ENCODE measurements at regions not wholly inside any gene's neighbourhood (a gene's known extent, or its start where the extent isn't known, plus 50 kb on each side); places are given as distances from the start of the nearest gene placed in this dataset.
A peak's percentile ranks its signal among the peaks of the same experiment; 100 is the strongest.

- no peak for DNase-seq
- no peak for FAIRE-seq
- Histone ChIP-seq H3K36me3 (ENCODE audit: control insufficient read depth in 3 of 3, insufficient read depth in 2 of 3, low read depth in 1 of 3, low read length in 3 of 3) (no peaks in the 10 kb centered on the region), H3K4me3 (ENCODE audit: low read depth in 1 of 3, low read length in 3 of 3) (no peak overlapping the region), H3K27ac (ENCODE audit: low read depth in 1 of 3, low read length in 2 of 3) (no peak overlapping the region), H3K4me1 (ENCODE audit: control insufficient read depth in 3 of 3, insufficient read depth in 2 of 3, low read depth in 1 of 3, low read length in 2 of 3) (no peaks in the 10 kb centered on the region), H3K27me3 (ENCODE audit: control insufficient read depth in 3 of 3, insufficient read depth in 3 of 3, low read length in 3 of 3) (no peaks in the 10 kb centered on the region), H3K9me3 (ENCODE audit: control insufficient read depth in 2 of 2, insufficient read depth in 1 of 2, low read depth in 1 of 2, low read length in 1 of 2) (no peaks in the 10 kb centered on the region)
- 94 to 96% (median 95%) methylated on average over 17 of the region's 17 CpGs for WGBS, 3 donors
Observed at GRCh38 chr14:96931751-96932150, 134.6 kb downstream of the VRK1 start.

DNA sequence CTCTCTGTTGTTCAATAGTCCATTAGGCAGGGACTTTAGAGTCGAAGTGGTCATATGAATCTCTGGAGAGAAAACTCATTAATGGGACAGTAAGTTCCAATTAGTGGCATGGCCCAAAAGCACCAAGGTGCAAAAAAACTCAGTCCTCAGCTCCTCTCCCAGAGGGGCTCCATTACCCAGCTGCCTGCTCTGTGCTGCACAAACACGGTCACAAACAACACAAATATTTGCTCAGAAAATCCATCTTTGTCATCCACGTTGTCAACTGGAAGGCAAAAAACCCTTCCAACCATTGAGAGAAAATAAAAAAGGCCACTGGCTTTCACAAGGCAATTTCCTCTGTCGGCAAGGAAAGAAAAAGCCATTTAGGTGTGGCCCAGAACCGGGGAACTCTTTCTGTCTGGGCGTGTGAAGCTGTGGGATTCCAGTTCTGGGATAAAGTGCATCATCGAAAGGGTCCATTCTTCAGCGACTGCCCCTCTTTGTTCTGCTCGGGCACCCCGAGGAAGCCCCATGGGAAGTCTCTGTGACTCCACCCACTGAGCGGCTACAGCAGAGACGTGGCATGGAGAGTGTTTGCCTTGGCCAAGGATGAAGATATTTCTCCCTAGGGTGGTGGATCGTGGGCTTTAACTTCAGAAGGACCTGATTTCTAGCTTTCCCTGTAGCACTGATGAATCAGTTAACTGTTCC lies 137.6 kb downstream of the VRK1 start:
- FAIRE-seq (no peak), DNase-seq (no peak)
- Histone ChIP-seq H3K27ac (ENCODE audit: low read depth in 1 of 3, low read length in 2 of 3) (no peak overlapping the region), H3K27me3 (ENCODE audit: control insufficient read depth in 3 of 3, insufficient read depth in 3 of 3, low read length in 3 of 3) (no peaks in the 10 kb centered on the region), H3K9me3 (ENCODE audit: control insufficient read depth in 2 of 2, insufficient read depth in 1 of 2, low read depth in 1 of 2, low read length in 1 of 2) (no peaks in the 10 kb centered on the region), H3K4me3 (ENCODE audit: low read depth in 1 of 3, low read length in 3 of 3) (no peak overlapping the region), H3K36me3 (ENCODE audit: control insufficient read depth in 3 of 3, insufficient read depth in 2 of 3, low read depth in 1 of 3, low read length in 3 of 3) (no peaks in the 10 kb centered on the region), H3K4me1 (ENCODE audit: control insufficient read depth in 3 of 3, insufficient read depth in 2 of 3, low read depth in 1 of 3, low read length in 2 of 3) (no peaks in the 10 kb centered on the region)
- WGBS, 3 donors: 65 to 73% (median 73%) methylated on average over 13 of the region's 13 CpGs

- 60 to 67% (median 62%) methylated on average over 7 of the region's 7 CpGs for WGBS, 3 donors
- no peaks in the 10 kb centered on the region for H3K27me3 ChIP-seq (ENCODE audit: control insufficient read depth in 3 of 3, insufficient read depth in 3 of 3, low read length in 3 of 3)
- no peaks in the 10 kb centered on the region for H3K9me3 ChIP-seq (ENCODE audit: control insufficient read depth in 2 of 2, insufficient read depth in 1 of 2, low read depth in 1 of 2, low read length in 1 of 2)
- no peak for DNase-seq
- no peaks in the 10 kb centered on the region for H3K36me3 ChIP-seq (ENCODE audit: control insufficient read depth in 3 of 3, insufficient read depth in 2 of 3, low read depth in 1 of 3, low read length in 3 of 3)
- H3K27ac ChIP-seq (ENCODE audit: low read depth in 1 of 3, low read length in 2 of 3): no peak overlapping the region
- FAIRE-seq: no peak
- H3K4me1 ChIP-seq (ENCODE audit: control insufficient read depth in 3 of 3, insufficient read depth in 2 of 3, low read depth in 1 of 3, low read length in 2 of 3): no peaks in the 10 kb centered on the region
- no peak overlapping the region for H3K4me3 ChIP-seq (ENCODE audit: low read depth in 1 of 3, low read length in 3 of 3)
Observed at GRCh38 chr14:96938946-96939345, 141.8 kb downstream of the VRK1 start.

DNA sequence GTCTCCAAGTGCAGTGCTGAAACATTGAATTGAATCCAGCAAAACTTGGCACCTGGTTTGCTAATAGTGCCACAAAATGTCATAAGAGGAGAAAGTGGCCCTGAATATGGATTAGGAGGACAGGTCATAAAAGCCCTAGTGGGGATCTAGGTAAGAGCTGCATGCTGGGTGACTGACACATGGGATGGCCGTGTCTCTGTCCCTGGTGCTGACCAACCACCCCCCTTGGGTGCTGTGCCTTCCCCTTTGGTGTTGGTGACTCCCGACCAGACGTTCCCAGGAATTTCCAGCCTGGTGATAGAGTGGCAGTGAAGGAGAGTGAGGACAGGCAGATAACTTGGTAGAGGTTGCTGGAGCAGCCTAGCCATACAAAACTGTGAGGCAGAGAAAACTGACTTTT lies 142.8 kb downstream of the VRK1 start:
- Histone ChIP-seq H3K27ac (ENCODE audit: low read depth in 1 of 3, low read length in 2 of 3) (no peak overlapping the region), H3K36me3 (ENCODE audit: control insufficient read depth in 3 of 3, insufficient read depth in 2 of 3, low read depth in 1 of 3, low read length in 3 of 3) (no peaks in the 10 kb centered on the region), H3K27me3 (ENCODE audit: control insufficient read depth in 3 of 3, insufficient read depth in 3 of 3, low read length in 3 of 3) (no peaks in the 10 kb centered on the region), H3K4me1 (ENCODE audit: control insufficient read depth in 3 of 3, insufficient read depth in 2 of 3, low read depth in 1 of 3, low read length in 2 of 3) (no peaks in the 10 kb centered on the region), H3K9me3 (ENCODE audit: control insufficient read depth in 2 of 2, insufficient read depth in 1 of 2, low read depth in 1 of 2, low read length in 1 of 2) (no peaks in the 10 kb centered on the region), H3K4me3 (ENCODE audit: low read depth in 1 of 3, low read length in 3 of 3) (no peak overlapping the region)
- FAIRE-seq: no peak
- DNase-seq: peak in 1 of 2 donors; percentile 6
- 27 to 41% (median 32%) methylated on average over 3 of the region's 3 CpGs for WGBS, 3 donors

GRCh38 chr14:96944297-96944696 lies 147.1 kb downstream of the VRK1 start:
- 56 to 68% (median 66%) methylated on average over 6 of the region's 6 CpGs for WGBS, 3 donors
- no peaks in the 10 kb centered on the region for H3K27me3 ChIP-seq (ENCODE audit: control insufficient read depth in 3 of 3, insufficient read depth in 3 of 3, low read length in 3 of 3)
- FAIRE-seq (no peak), DNase-seq (no peak)
- H3K9me3 ChIP-seq (ENCODE audit: control insufficient read depth in 2 of 2, insufficient read depth in 1 of 2, low read depth in 1 of 2, low read length in 1 of 2): no peaks in the 10 kb centered on the region
- no peak overlapping the region for H3K4me3 ChIP-seq (ENCODE audit: low read depth in 1 of 3, low read length in 3 of 3)
- H3K36me3 ChIP-seq (ENCODE audit: control insufficient read depth in 3 of 3, insufficient read depth in 2 of 3, low read depth in 1 of 3, low read length in 3 of 3): no peaks in the 10 kb centered on the region
- no peaks in the 10 kb centered on the region for H3K4me1 ChIP-seq (ENCODE audit: control insufficient read depth in 3 of 3, insufficient read depth in 2 of 3, low read depth in 1 of 3, low read length in 2 of 3)
- H3K27ac ChIP-seq (ENCODE audit: low read depth in 1 of 3, low read length in 2 of 3): no peak overlapping the region

DNA sequence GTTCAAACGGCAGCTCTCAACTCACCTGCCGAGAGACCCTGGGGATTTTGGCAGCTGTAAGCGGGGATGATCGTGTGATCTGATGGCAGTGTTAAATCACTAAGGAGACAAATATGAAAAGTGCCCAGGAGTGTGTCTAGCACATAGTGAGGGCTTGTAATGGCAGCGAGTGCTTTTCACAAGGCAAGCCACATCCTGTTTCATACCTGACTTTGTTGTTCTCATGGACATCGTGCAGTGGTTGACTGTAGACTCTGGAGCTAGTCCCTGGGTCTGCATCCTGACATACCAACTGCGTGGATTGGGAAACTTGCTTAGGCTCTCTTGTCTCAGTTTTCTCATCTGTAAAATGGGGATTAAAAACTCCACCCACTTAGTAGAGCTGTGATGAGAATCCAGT lies 148.5 kb downstream of the VRK1 start:
- no peaks in the 10 kb centered on the region for H3K4me1 ChIP-seq (ENCODE audit: control insufficient read depth in 3 of 3, insufficient read depth in 2 of 3, low read depth in 1 of 3, low read length in 2 of 3)
- no peak overlapping the region for H3K27ac ChIP-seq (ENCODE audit: low read depth in 1 of 3, low read length in 2 of 3)
- DNase-seq (no peak), FAIRE-seq (no peak)
- 86 to 92% (median 88%) methylated on average over 7 of the region's 7 CpGs for WGBS, 3 donors
- no peaks in the 10 kb centered on the region for H3K27me3 ChIP-seq (ENCODE audit: control insufficient read depth in 3 of 3, insufficient read depth in 3 of 3, low read length in 3 of 3)
- H3K4me3 ChIP-seq (ENCODE audit: low read depth in 1 of 3, low read length in 3 of 3): no peak overlapping the region
- no peaks in the 10 kb centered on the region for H3K36me3 ChIP-seq (ENCODE audit: control insufficient read depth in 3 of 3, insufficient read depth in 2 of 3, low read depth in 1 of 3, low read length in 3 of 3)
- H3K9me3 ChIP-seq (ENCODE audit: control insufficient read depth in 2 of 2, insufficient read depth in 1 of 2, low read depth in 1 of 2, low read length in 1 of 2): no peaks in the 10 kb centered on the region

DNA sequence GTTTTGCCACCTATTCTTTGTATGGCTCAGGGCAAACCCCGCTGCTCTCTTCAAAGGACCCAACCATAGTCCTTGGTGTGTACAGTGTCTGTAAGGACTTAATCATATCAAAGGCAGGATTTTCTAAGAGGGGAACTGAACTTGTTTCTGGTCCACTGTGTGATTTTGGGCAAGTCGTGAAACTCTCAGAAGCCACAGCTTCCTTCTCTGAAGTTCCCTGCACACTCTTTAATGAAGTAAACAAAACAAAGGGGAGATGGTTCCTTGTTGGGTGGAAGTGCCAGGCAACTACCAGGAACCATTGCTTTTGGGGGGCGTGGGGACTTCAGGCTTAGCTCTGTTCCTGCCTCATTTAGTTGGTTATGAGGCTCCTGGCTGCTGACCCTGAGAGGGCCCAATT lies 152.4 kb downstream of the VRK1 start:
- H3K27me3 ChIP-seq (ENCODE audit: control insufficient read depth in 3 of 3, insufficient read depth in 3 of 3, low read length in 3 of 3): no peaks in the 10 kb centered on the region
- DNase-seq: no peak
- no peaks in the 10 kb centered on the region for H3K9me3 ChIP-seq (ENCODE audit: control insufficient read depth in 2 of 2, insufficient read depth in 1 of 2, low read depth in 1 of 2, low read length in 1 of 2)
- no peak for FAIRE-seq
- 78 to 88% (median 80%) methylated on average over 3 of the region's 3 CpGs for WGBS, 3 donors
- no peak overlapping the region for H3K27ac ChIP-seq (ENCODE audit: low read depth in 1 of 3, low read length in 2 of 3)
- no peaks in the 10 kb centered on the region for H3K36me3 ChIP-seq (ENCODE audit: control insufficient read depth in 3 of 3, insufficient read depth in 2 of 3, low read depth in 1 of 3, low read length in 3 of 3)
- no peaks in the 10 kb centered on the region for H3K4me1 ChIP-seq (ENCODE audit: control insufficient read depth in 3 of 3, insufficient read depth in 2 of 3, low read depth in 1 of 3, low read length in 2 of 3)
- no peak overlapping the region for H3K4me3 ChIP-seq (ENCODE audit: low read depth in 1 of 3, low read length in 3 of 3)

GRCh38 chr14:96951511-96951910 lies 154.3 kb downstream of the VRK1 start:
- Histone ChIP-seq H3K36me3 (ENCODE audit: control insufficient read depth in 3 of 3, insufficient read depth in 2 of 3, low read depth in 1 of 3, low read length in 3 of 3) (no peaks in the 10 kb centered on the region), H3K27me3 (ENCODE audit: control insufficient read depth in 3 of 3, insufficient read depth in 3 of 3, low read length in 3 of 3) (no peaks in the 10 kb centered on the region), H3K4me1 (ENCODE audit: control insufficient read depth in 3 of 3, insufficient read depth in 2 of 3, low read depth in 1 of 3, low read length in 2 of 3) (no peaks in the 10 kb centered on the region), H3K4me3 (ENCODE audit: low read depth in 1 of 3, low read length in 3 of 3) (no peak overlapping the region), H3K27ac (ENCODE audit: low read depth in 1 of 3, low read length in 2 of 3) (no peak overlapping the region), H3K9me3 (ENCODE audit: control insufficient read depth in 2 of 2, insufficient read depth in 1 of 2, low read depth in 1 of 2, low read length in 1 of 2) (no peaks in the 10 kb centered on the region)
- DNase-seq: no peak
- WGBS, 3 donors: 74 to 90% (median 88%) methylated on average over 7 of the region's 7 CpGs
- no peak for FAIRE-seq
